ENCODE measurements at regions not wholly inside any gene's neighbourhood (a gene's known extent, or its start where the extent isn't known, plus 50 kb on each side); places are given as distances from the start of the nearest gene placed in this dataset.

GRCh38 chr7:145269418-145270161 is 433.7 kb upstream of the TPK1 start:
- no peak overlapping the region for H3K27ac ChIP-seq
- H3K27me3 ChIP-seq = no peaks in the 10 kb centered on the region
- no peaks in the 10 kb centered on the region for H3K4me1 ChIP-seq (ENCODE audit: control insufficient read depth in 1 of 2, insufficient read depth in 1 of 2, low read depth in 1 of 2, low read length in 1 of 2)
- no peaks in the 10 kb centered on the region for H3K36me3 ChIP-seq
- no peaks in the 10 kb centered on the region for H3K9me3 ChIP-seq
- no peak overlapping the region for H3K4me3 ChIP-seq (ENCODE audit: low read depth in 1 of 2, low read length in 1 of 2)
- TF ChIP-seq CTCF (IDR thresholded peaks at IDR 0.05) = no peak

- TF ChIP-seq CTCF (IDR thresholded peaks at IDR 0.05) = no peak
- H3K27me3 ChIP-seq = no peaks in the 10 kb centered on the region
- H3K9me3 ChIP-seq = no peaks in the 10 kb centered on the region
- H3K4me1 ChIP-seq (ENCODE audit: control insufficient read depth in 1 of 2, insufficient read depth in 1 of 2, low read depth in 1 of 2, low read length in 1 of 2) = no peaks in the 10 kb centered on the region
- H3K4me3 ChIP-seq (ENCODE audit: low read depth in 1 of 2, low read length in 1 of 2) = no peak overlapping the region
- H3K36me3 ChIP-seq = no peaks in the 10 kb centered on the region
- no peak overlapping the region for H3K27ac ChIP-seq
These were observed 429.3 kb upstream of the TPK1 start for GRCh38 chr7:145265180-145265579.

- Histone ChIP-seq H3K36me3 (no peaks in the 10 kb centered on the region), H3K4me3 (ENCODE audit: low read depth in 1 of 2, low read length in 1 of 2) (no peak overlapping the region), H3K4me1 (ENCODE audit: control insufficient read depth in 1 of 2, insufficient read depth in 1 of 2, low read depth in 1 of 2, low read length in 1 of 2) (no peaks in the 10 kb centered on the region), H3K9me3 (no peaks in the 10 kb centered on the region), H3K27ac (no peak overlapping the region), H3K27me3 (no peaks in the 10 kb centered on the region)
- no peak for TF ChIP-seq CTCF (IDR thresholded peaks at IDR 0.05)
These were observed 428.0 kb upstream of the TPK1 start for GRCh38 chr7:145263886-145264285.

- no peak overlapping the region for H3K27ac ChIP-seq
- TF ChIP-seq CTCF (IDR thresholded peaks at IDR 0.05) = no peak
- H3K27me3 ChIP-seq = no peaks in the 10 kb centered on the region
- no peak overlapping the region for H3K4me3 ChIP-seq (ENCODE audit: low read depth in 1 of 2, low read length in 1 of 2)
- no peaks in the 10 kb centered on the region for H3K9me3 ChIP-seq
- H3K36me3 ChIP-seq = no peaks in the 10 kb centered on the region
- H3K4me1 ChIP-seq (ENCODE audit: control insufficient read depth in 1 of 2, insufficient read depth in 1 of 2, low read depth in 1 of 2, low read length in 1 of 2) = no peaks in the 10 kb centered on the region
These were observed 416.2 kb upstream of the TPK1 start for GRCh38 chr7:145252031-145252430.

- no peak for TF ChIP-seq CTCF (IDR thresholded peaks at IDR 0.05)
- Histone ChIP-seq H3K9me3 (no peaks in the 10 kb centered on the region), H3K4me1 (ENCODE audit: control insufficient read depth in 1 of 2, insufficient read depth in 1 of 2, low read depth in 1 of 2, low read length in 1 of 2) (no peaks in the 10 kb centered on the region), H3K4me3 (ENCODE audit: low read depth in 1 of 2, low read length in 1 of 2) (no peak overlapping the region), H3K36me3 (no peaks in the 10 kb centered on the region), H3K27me3 (no peaks in the 10 kb centered on the region), H3K27ac (no peak overlapping the region)
These were observed 388.9 kb upstream of the TPK1 start for GRCh38 chr7:145224775-145225174.

Data from neutrophil (primary cell).